ENCODE measurements at regions not wholly inside any gene's neighbourhood (a gene's known extent, or its start where the extent isn't known, plus 50 kb on each side); places are given as distances from the start of the nearest gene placed in this dataset.

- Histone ChIP-seq H3K27me3 (ENCODE audit: control insufficient read depth in 1 of 2, insufficient read depth in 2 of 2, low read length in 1 of 2) (no peaks in the 10 kb centered on the region), H3K4me3 (ENCODE audit: low read length in 2 of 2) (no peak overlapping the region), H3K27ac (ENCODE audit: low read depth in 1 of 2, low read length in 2 of 2) (no peak overlapping the region), H3K9me3 (ENCODE audit: control insufficient read depth, low read length) (no peaks in the 10 kb centered on the region), H3K4me1 (ENCODE audit: control insufficient read depth in 1 of 2, insufficient read depth in 2 of 2, low read length in 2 of 2) (no peaks in the 10 kb centered on the region), H3K36me3 (ENCODE audit: control insufficient read depth in 1 of 2, insufficient read depth in 2 of 2, low read length in 1 of 2) (no peaks in the 10 kb centered on the region)
- ATAC-seq (ENCODE audit: low FRiP score) (no peak), DNase-seq (no peak)
- 93% methylated on average over 3 of the region's 3 CpGs for WGBS, 2 donors
- intact Hi-C loops (cut with DNase I) = no loop called here
Measured at GRCh38 chr10:65314253-65314652, 1611.6 kb upstream of the LRRTM3 start.

- DNase-seq (no peak), ATAC-seq (ENCODE audit: low FRiP score) (no peak)
- H3K27me3 ChIP-seq (ENCODE audit: control insufficient read depth in 1 of 2, insufficient read depth in 2 of 2, low read length in 1 of 2) = no peaks in the 10 kb centered on the region
- H3K4me1 ChIP-seq (ENCODE audit: control insufficient read depth in 1 of 2, insufficient read depth in 2 of 2, low read length in 2 of 2) = no peaks in the 10 kb centered on the region
- H3K9me3 ChIP-seq (ENCODE audit: control insufficient read depth, low read length) = no peaks in the 10 kb centered on the region
- WGBS, 2 donors = 77 to 83% methylated on average over 5 of the region's 5 CpGs
- H3K27ac ChIP-seq (ENCODE audit: low read depth in 1 of 2, low read length in 2 of 2) = no peak overlapping the region
- intact Hi-C loops (cut with DNase I) = no loop called here
- no peaks in the 10 kb centered on the region for H3K36me3 ChIP-seq (ENCODE audit: control insufficient read depth in 1 of 2, insufficient read depth in 2 of 2, low read length in 1 of 2)
- H3K4me3 ChIP-seq (ENCODE audit: low read length in 2 of 2) = no peak overlapping the region
Measured at GRCh38 chr10:65319493-65319892, 1606.3 kb upstream of the LRRTM3 start.

- ATAC-seq (ENCODE audit: low FRiP score) = no peak
- Histone ChIP-seq H3K27ac (ENCODE audit: low read depth in 1 of 2, low read length in 2 of 2) (no peak overlapping the region), H3K4me3 (ENCODE audit: low read length in 2 of 2) (no peak overlapping the region), H3K9me3 (ENCODE audit: control insufficient read depth, low read length) (no peaks in the 10 kb centered on the region), H3K27me3 (ENCODE audit: control insufficient read depth in 1 of 2, insufficient read depth in 2 of 2, low read length in 1 of 2) (no peaks in the 10 kb centered on the region), H3K4me1 (ENCODE audit: control insufficient read depth in 1 of 2, insufficient read depth in 2 of 2, low read length in 2 of 2) (peaks cover 0 to 1% of the 10 kb centered on the region in 2 donors), H3K36me3 (ENCODE audit: control insufficient read depth in 1 of 2, insufficient read depth in 2 of 2, low read length in 1 of 2) (no peaks in the 10 kb centered on the region)
- WGBS, 2 donors = 63 to 66% methylated on average over 3 of the region's 3 CpGs
- intact Hi-C loops (cut with DNase I) = no loop called here
- DNase-seq = no peak
Measured at GRCh38 chr10:65320236-65321026, 1605.4 kb upstream of the LRRTM3 start.

- ATAC-seq (ENCODE audit: low FRiP score) (no peak), DNase-seq (no peak)
- intact Hi-C loops (cut with DNase I) = no loop called here
- Histone ChIP-seq H3K4me1 (ENCODE audit: control insufficient read depth in 1 of 2, insufficient read depth in 2 of 2, low read length in 2 of 2) (peaks cover 0 to 2% of the 10 kb centered on the region in 2 donors), H3K9me3 (ENCODE audit: control insufficient read depth, low read length) (no peaks in the 10 kb centered on the region), H3K36me3 (ENCODE audit: control insufficient read depth in 1 of 2, insufficient read depth in 2 of 2, low read length in 1 of 2) (no peaks in the 10 kb centered on the region), H3K27me3 (ENCODE audit: control insufficient read depth in 1 of 2, insufficient read depth in 2 of 2, low read length in 1 of 2) (no peaks in the 10 kb centered on the region), H3K27ac (ENCODE audit: low read depth in 1 of 2, low read length in 2 of 2) (no peak overlapping the region), H3K4me3 (ENCODE audit: low read length in 2 of 2) (no peak overlapping the region)
- WGBS, 2 donors = 84 to 86% methylated on average over 6 of the region's 6 CpGs
Measured at GRCh38 chr10:65323802-65324201, 1602.0 kb upstream of the LRRTM3 start.

- Histone ChIP-seq H3K9me3 (ENCODE audit: control insufficient read depth, low read length) (no peaks in the 10 kb centered on the region), H3K27ac (ENCODE audit: low read depth in 1 of 2, low read length in 2 of 2) (no peak overlapping the region), H3K4me3 (ENCODE audit: low read length in 2 of 2) (no peak overlapping the region), H3K4me1 (ENCODE audit: control insufficient read depth in 1 of 2, insufficient read depth in 2 of 2, low read length in 2 of 2) (peaks cover 0 to 2% of the 10 kb centered on the region in 2 donors), H3K36me3 (ENCODE audit: control insufficient read depth in 1 of 2, insufficient read depth in 2 of 2, low read length in 1 of 2) (no peaks in the 10 kb centered on the region), H3K27me3 (ENCODE audit: control insufficient read depth in 1 of 2, insufficient read depth in 2 of 2, low read length in 1 of 2) (no peaks in the 10 kb centered on the region)
- ATAC-seq (ENCODE audit: low FRiP score) (no peak), DNase-seq (no peak)
- intact Hi-C loops (cut with DNase I) = no loop called here
- WGBS, 2 donors = 27 to 31% methylated on average over 2 of the region's 2 CpGs
Measured at GRCh38 chr10:65325913-65326312, 1599.9 kb upstream of the LRRTM3 start.

GRCh38 chr10:65328486-65328885 lies 1597.3 kb upstream of the LRRTM3 start:
- Histone ChIP-seq H3K36me3 (ENCODE audit: control insufficient read depth in 1 of 2, insufficient read depth in 2 of 2, low read length in 1 of 2) (no peaks in the 10 kb centered on the region), H3K27me3 (ENCODE audit: control insufficient read depth in 1 of 2, insufficient read depth in 2 of 2, low read length in 1 of 2) (peaks cover 0 to 1% of the 10 kb centered on the region in 2 donors), H3K4me1 (ENCODE audit: control insufficient read depth in 1 of 2, insufficient read depth in 2 of 2, low read length in 2 of 2) (peaks cover 0 to 2% of the 10 kb centered on the region in 2 donors), H3K9me3 (ENCODE audit: control insufficient read depth, low read length) (no peaks in the 10 kb centered on the region), H3K27ac (ENCODE audit: low read depth in 1 of 2, low read length in 2 of 2) (no peak overlapping the region), H3K4me3 (ENCODE audit: low read length in 2 of 2) (no peak overlapping the region)
- ATAC-seq (ENCODE audit: low FRiP score) = no peak
- intact Hi-C loops (cut with DNase I) = no loop called here
- DNase-seq = no peak

DNA sequence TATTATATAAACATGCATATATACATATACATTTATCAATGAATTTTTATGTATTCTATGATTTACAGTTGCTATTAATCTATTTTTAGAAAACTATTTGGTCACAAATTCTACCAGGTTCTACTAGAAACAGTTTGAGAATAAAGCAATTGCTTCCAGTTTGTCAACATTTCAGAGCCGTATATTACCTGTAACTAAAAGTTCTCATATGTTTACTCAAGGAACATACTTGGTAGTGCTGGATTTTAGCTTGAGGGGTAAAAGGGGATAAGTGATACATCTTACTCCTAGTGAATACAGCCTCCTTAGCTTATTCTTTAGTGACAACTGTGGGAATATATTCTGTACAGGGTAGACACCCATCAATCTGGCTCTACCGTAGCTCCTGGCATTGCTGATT lies 1590.5 kb upstream of the LRRTM3 start:
- intact Hi-C loops (cut with DNase I) = no loop called here
- H3K4me3 ChIP-seq (ENCODE audit: low read length in 2 of 2) = no peak overlapping the region
- H3K27me3 ChIP-seq (ENCODE audit: control insufficient read depth in 1 of 2, insufficient read depth in 2 of 2, low read length in 1 of 2) = peaks cover 0 to 1% of the 10 kb centered on the region in 2 donors
- no peaks in the 10 kb centered on the region for H3K9me3 ChIP-seq (ENCODE audit: control insufficient read depth, low read length)
- H3K27ac ChIP-seq (ENCODE audit: low read depth in 1 of 2, low read length in 2 of 2) = no peak overlapping the region
- no peaks in the 10 kb centered on the region for H3K36me3 ChIP-seq (ENCODE audit: control insufficient read depth in 1 of 2, insufficient read depth in 2 of 2, low read length in 1 of 2)
- WGBS, 2 donors = 33 to 55% methylated on average over 2 of the region's 2 CpGs
- DNase-seq (no peak), ATAC-seq (ENCODE audit: low FRiP score) (no peak)
- H3K4me1 ChIP-seq (ENCODE audit: control insufficient read depth in 1 of 2, insufficient read depth in 2 of 2, low read length in 2 of 2) = no peaks in the 10 kb centered on the region

- H3K36me3 ChIP-seq (ENCODE audit: control insufficient read depth in 1 of 2, insufficient read depth in 2 of 2, low read length in 1 of 2) = no peaks in the 10 kb centered on the region
- peaks cover 0 to 3% of the 10 kb centered on the region in 2 donors for H3K4me1 ChIP-seq (ENCODE audit: control insufficient read depth in 1 of 2, insufficient read depth in 2 of 2, low read length in 2 of 2)
- 50 to 58% methylated on average over 1 of the region's 1 CpG for WGBS, 2 donors
- H3K9me3 ChIP-seq (ENCODE audit: control insufficient read depth, low read length) = no peaks in the 10 kb centered on the region
- H3K27me3 ChIP-seq (ENCODE audit: control insufficient read depth in 1 of 2, insufficient read depth in 2 of 2, low read length in 1 of 2) = no peaks in the 10 kb centered on the region
- DNase-seq (no peak), ATAC-seq (ENCODE audit: low FRiP score) (no peak)
- intact Hi-C loops (cut with DNase I) = no loop called here
- H3K27ac ChIP-seq (ENCODE audit: low read depth in 1 of 2, low read length in 2 of 2) = no peak overlapping the region
- no peak overlapping the region for H3K4me3 ChIP-seq (ENCODE audit: low read length in 2 of 2)
Measured at GRCh38 chr10:65340340-65340739, 1585.5 kb upstream of the LRRTM3 start.

GRCh38 chr10:65341323-65341925 lies 1584.4 kb upstream of the LRRTM3 start:
- Histone ChIP-seq H3K9me3 (ENCODE audit: control insufficient read depth, low read length) (no peaks in the 10 kb centered on the region), H3K27me3 (ENCODE audit: control insufficient read depth in 1 of 2, insufficient read depth in 2 of 2, low read length in 1 of 2) (no peaks in the 10 kb centered on the region), H3K36me3 (ENCODE audit: control insufficient read depth in 1 of 2, insufficient read depth in 2 of 2, low read length in 1 of 2) (no peaks in the 10 kb centered on the region), H3K4me3 (ENCODE audit: low read length in 2 of 2) (no peak overlapping the region), H3K27ac (ENCODE audit: low read depth in 1 of 2, low read length in 2 of 2) (no peak overlapping the region), H3K4me1 (ENCODE audit: control insufficient read depth in 1 of 2, insufficient read depth in 2 of 2, low read length in 2 of 2) (peaks cover 0 to 3% of the 10 kb centered on the region in 2 donors)
- intact Hi-C loops (cut with DNase I) = no loop called here
- DNase-seq (no peak), ATAC-seq (ENCODE audit: low FRiP score) (no peak)
- 42 to 50% methylated on average over 4 of the region's 4 CpGs for WGBS, 2 donors

All from aorta (tissue), 5 donors.